OCI-LY1 (cell line): ENCODE measurements at regions not wholly inside any gene's neighbourhood (a gene's known extent, or its start where the extent isn't known, plus 50 kb on each side); places are given as distances from the start of the nearest gene placed in this dataset.

Experiments
- H2AFZ ChIP-seq: fragments of 200-600 bp; sonication (generic), shearing (Covaris generic); 2 replicates; pipeline ENCODE4 v1.6.0; 2014; ENCODE audit warnings: antibody characterized with exemption, mild to moderate bottlenecking, low read length
- H3F3A ChIP-seq: fragments of 200-600 bp; sonication (generic), shearing (Covaris generic); 2 replicates; pipeline ENCODE4 v1.6.0; 2014; ENCODE audit warnings: mild to moderate bottlenecking, antibody characterized with exemption, low read length, moderate library complexity; ENCODE audit not compliant: insufficient read depth
- H3K27ac ChIP-seq: fragments of 200-600 bp; sonication (generic); 2 replicates; pipeline ENCODE4 v1.5.1; 2014; ENCODE audit warnings: low read length, mixed run types, mild to moderate bottlenecking, low read depth; ENCODE audit not compliant: poor library complexity, severe bottlenecking
- H3K27me3 ChIP-seq: fragments of 200-600 bp; sonication (generic); 2 replicates; pipeline ENCODE4 v1.6.0; 2014; ENCODE audit warnings: antibody characterized with exemption, mild to moderate bottlenecking, low read length, moderate library complexity; ENCODE audit not compliant: insufficient read depth
- H3K36me3 ChIP-seq: fragments of 200-600 bp; sonication (generic); 2 replicates; pipeline ENCODE4 v1.6.1; 2014; ENCODE audit warnings: mild to moderate bottlenecking, antibody characterized with exemption, low read length, moderate library complexity, mixed read lengths; ENCODE audit not compliant: insufficient read depth
- H3K4me1 ChIP-seq: fragments of 200-600 bp; sonication (generic); 2 replicates; pipeline ENCODE4 v1.5.1; 2014; ENCODE audit warnings: mild to moderate bottlenecking, low read length, moderate library complexity; ENCODE audit not compliant: insufficient read depth, severe bottlenecking
- H3K4me2 ChIP-seq: fragments of 200-600 bp; sonication (generic), shearing (Covaris generic); 2 replicates; pipeline ENCODE4 v1.6.1; 2014; ENCODE audit warnings: low read length
- H3K4me3 ChIP-seq: fragments of 200-600 bp; sonication (generic); 2 replicates; pipeline ENCODE4 v1.5.1; 2014; ENCODE audit warnings: low read length, low read depth, mild to moderate bottlenecking, mixed read lengths; ENCODE audit not compliant: poor library complexity, severe bottlenecking
- H3K79me2 ChIP-seq: fragments of 200-600 bp; shearing (Covaris generic); 2 replicates; pipeline ENCODE4 v1.6.1; 2016; ENCODE audit warnings: mixed run types, low read length, mixed read lengths; ENCODE audit not compliant: insufficient read depth
- H3K9ac ChIP-seq: fragments of 200-600 bp; sonication (generic), shearing (Covaris generic); 2 replicates; pipeline ENCODE4 v1.6.1; 2014; ENCODE audit warnings: mild to moderate bottlenecking, low read length, mixed read lengths
- H3K9me2 ChIP-seq: fragments of 200-600 bp; sonication (generic), shearing (Covaris generic); 2 replicates; pipeline ENCODE4 v1.6.1; 2014; ENCODE audit warnings: low read depth, mild to moderate bottlenecking, low read length, mixed read lengths
- H3K9me3 ChIP-seq: fragments of 200-600 bp; shearing (Covaris generic); 2 replicates; pipeline ENCODE4 v1.6.1; 2014; ENCODE audit warnings: low read length, mixed read lengths
- H4K20me1 ChIP-seq: fragments of 200-600 bp; sonication (generic), shearing (Covaris generic); 2 replicates; pipeline ENCODE4 v1.6.0; 2016; ENCODE audit warnings: mild to moderate bottlenecking, low read length; ENCODE audit not compliant: insufficient read depth
- CTCF ChIP-seq: fragments of 200-600 bp; sonication (generic), shearing (Covaris generic); IDR thresholded peaks from 2 replicates; pipeline ENCODE4 v1.5.1; 2017; ENCODE audit warnings: mild to moderate bottlenecking, antibody characterized with exemption, low read length, moderate library complexity, mixed read lengths
- EZH2 ChIP-seq: fragments of 200-600 bp; sonication (generic), shearing (Covaris generic); IDR thresholded peaks from 2 replicates; pipeline ENCODE4 v1.8.0; 2017; ENCODE audit warnings: borderline replicate concordance, mixed run types, mild to moderate bottlenecking, antibody characterized with exemption, low read length, moderate library complexity, mixed read lengths

DNA sequence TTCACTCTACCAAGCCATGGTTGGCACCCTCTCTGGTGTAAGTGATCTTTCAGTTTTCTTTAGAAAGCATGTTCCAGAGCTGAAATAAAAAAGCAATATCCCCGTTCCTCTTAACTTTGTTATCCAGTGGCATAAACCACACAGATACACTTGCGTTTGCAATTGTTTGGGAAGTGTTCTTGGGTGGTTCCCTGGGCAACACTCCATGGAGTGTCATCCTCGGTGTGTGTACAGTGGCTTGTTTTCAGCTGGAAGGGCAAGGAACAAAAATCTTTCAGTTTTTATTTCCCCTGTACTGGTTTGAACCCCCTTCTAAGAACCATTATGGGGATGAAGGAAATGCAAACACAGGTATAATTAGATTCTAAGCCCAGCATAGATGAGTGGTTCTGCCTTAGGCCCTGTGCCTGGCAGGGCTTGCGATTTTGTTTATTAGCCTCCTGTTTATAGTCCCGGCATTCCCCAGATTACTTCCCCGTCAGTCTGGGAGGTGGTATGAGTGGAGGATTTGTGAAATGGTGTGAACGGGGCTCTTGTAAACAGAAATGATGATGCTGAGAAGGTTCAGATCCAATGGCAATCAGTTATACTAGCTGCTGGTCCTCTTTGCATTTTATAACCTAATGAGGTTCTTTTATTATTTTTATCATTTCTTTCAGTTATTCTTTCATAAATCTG, 76.0 kb upstream of the CD180 start:
- no peak overlapping the region for H3K4me2 ChIP-seq
- H3K27me3 ChIP-seq: no peaks in the 10 kb centered on the region
- H4K20me1 ChIP-seq: no peaks in the 10 kb centered on the region
- H3K9ac ChIP-seq: no peak overlapping the region
- no peaks in the 10 kb centered on the region for H3F3A ChIP-seq
- TF ChIP-seq EZH2: no peak
- no peaks in the 10 kb centered on the region for H3K9me3 ChIP-seq
- H3K4me1 ChIP-seq: no peaks in the 10 kb centered on the region
- H3K36me3 ChIP-seq: no peaks in the 10 kb centered on the region
- no peak overlapping the region for H3K4me3 ChIP-seq
- H3K27ac ChIP-seq: no peak overlapping the region
- H3K79me2 ChIP-seq: no peaks in the 10 kb centered on the region
- H3K9me2 ChIP-seq: no peaks in the 10 kb centered on the region
- H2AFZ ChIP-seq: no peak overlapping the region

DNA sequence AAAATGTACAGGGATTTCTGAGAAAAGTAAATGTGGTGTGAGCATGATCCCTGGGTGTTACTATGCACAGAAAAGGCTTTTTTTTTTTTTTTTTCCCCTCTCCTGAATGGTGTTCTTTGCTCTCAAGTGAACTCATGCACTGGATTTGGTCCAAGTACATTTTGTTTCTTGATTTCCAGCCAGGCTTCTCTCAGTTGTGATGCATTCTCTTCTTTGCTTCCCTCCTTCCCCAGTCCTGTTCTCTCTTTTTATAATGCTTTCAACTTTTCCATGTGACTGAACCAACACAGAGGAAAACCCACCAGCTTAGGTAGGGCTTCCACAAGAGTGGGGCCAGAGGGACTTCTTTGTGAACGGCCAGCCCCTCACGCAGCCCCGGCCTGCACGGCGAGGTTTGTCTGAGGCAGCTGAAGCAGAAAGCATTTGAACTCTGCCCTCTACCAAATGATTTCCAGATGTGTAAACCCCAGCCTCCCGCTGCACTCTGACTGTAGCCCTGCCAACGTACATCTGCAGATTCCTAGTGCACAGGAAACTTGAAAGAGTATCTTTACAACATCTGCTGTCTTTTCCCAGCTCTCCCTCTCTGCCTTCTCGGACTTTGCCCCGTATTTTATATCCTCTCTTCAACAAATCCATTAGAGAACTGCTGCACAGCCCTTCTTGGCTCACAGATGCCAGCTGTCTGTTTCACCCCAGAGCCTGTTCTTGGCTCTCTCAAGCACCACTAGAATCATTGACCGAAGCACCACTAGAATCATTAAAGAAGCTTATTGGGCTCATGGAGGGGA, 71.8 kb upstream of the CD180 start:
- H3K27me3 ChIP-seq: no peaks in the 10 kb centered on the region
- H3K9me3 ChIP-seq: no peaks in the 10 kb centered on the region
- H3K4me3 ChIP-seq: no peak overlapping the region
- no peak overlapping the region for H3K27ac ChIP-seq
- no peaks in the 10 kb centered on the region for H3K79me2 ChIP-seq
- no peak overlapping the region for H2AFZ ChIP-seq
- no peak overlapping the region for H3K9ac ChIP-seq
- no peaks in the 10 kb centered on the region for H3K36me3 ChIP-seq
- H4K20me1 ChIP-seq: no peaks in the 10 kb centered on the region
- no peaks in the 10 kb centered on the region for H3K9me2 ChIP-seq
- no peaks in the 10 kb centered on the region for H3K4me1 ChIP-seq
- H3K4me2 ChIP-seq: no peak overlapping the region
- no peaks in the 10 kb centered on the region for H3F3A ChIP-seq
- no peak for TF ChIP-seq EZH2
- no peak for TF ChIP-seq CTCF

- no peaks in the 10 kb centered on the region for H3K79me2 ChIP-seq
- no peaks in the 10 kb centered on the region for H4K20me1 ChIP-seq
- H3K9me3 ChIP-seq: no peaks in the 10 kb centered on the region
- H3K9ac ChIP-seq: no peak overlapping the region
- no peak for TF ChIP-seq EZH2
- no peak for TF ChIP-seq CTCF
- H3K27ac ChIP-seq: no peak overlapping the region
- no peaks in the 10 kb centered on the region for H3F3A ChIP-seq
- no peaks in the 10 kb centered on the region for H3K36me3 ChIP-seq
- H3K9me2 ChIP-seq: no peaks in the 10 kb centered on the region
- no peak overlapping the region for H3K4me3 ChIP-seq
- no peaks in the 10 kb centered on the region for H3K4me1 ChIP-seq
- H3K4me2 ChIP-seq: no peak overlapping the region
- no peak overlapping the region for H2AFZ ChIP-seq
- no peaks in the 10 kb centered on the region for H3K27me3 ChIP-seq
These were observed 71.1 kb upstream of the CD180 start for GRCh38 chr5:67267512-67268216.
